ENCODE measurements at regions not wholly inside any gene's neighbourhood (a gene's known extent, or its start where the extent isn't known, plus 50 kb on each side); places are given as distances from the start of the nearest gene placed in this dataset.

- DNase-seq = no peak
Observed at GRCh38 chr2:118696786-118697465, 150.5 kb downstream of the EN1 start.

- DNase-seq = no peak
Observed at GRCh38 chr2:118693287-118693822, 154.1 kb downstream of the EN1 start.

GRCh38 chr2:118689874-118690273, 157.6 kb downstream of the EN1 start:
- no peak for DNase-seq

GRCh38 chr2:118689456-118689855, 158.0 kb downstream of the EN1 start:
- DNase-seq = no peak

GRCh38 chr2:118689033-118689432, 158.4 kb downstream of the EN1 start:
- DNase-seq = no peak

- DNase-seq = no peak
Observed at GRCh38 chr2:118687698-118688097, 159.8 kb downstream of the EN1 start.

GRCh38 chr2:118687192-118687591, 160.3 kb downstream of the EN1 start:
- no peak for DNase-seq

GRCh38 chr2:118686346-118686745, 161.1 kb downstream of the EN1 start:
- DNase-seq = no peak

- no peak for DNase-seq
Observed at GRCh38 chr2:118683460-118683859, 164.0 kb downstream of the EN1 start.

GRCh38 chr2:118678985-118679384, 168.5 kb downstream of the EN1 start:
- no peak for DNase-seq

GRCh38 chr2:118677546-118677945, 169.9 kb downstream of the EN1 start:
- DNase-seq = no peak

GRCh38 chr2:118675531-118675930, 171.9 kb downstream of the EN1 start:
- no peak for DNase-seq

GRCh38 chr2:118672571-118673158, 174.8 kb downstream of the EN1 start:
- no peak for DNase-seq

- no peak for DNase-seq
Observed at GRCh38 chr2:118671701-118672454, 175.6 kb downstream of the EN1 start.

- no peak for DNase-seq
Observed at GRCh38 chr2:118670838-118671237, 176.6 kb downstream of the EN1 start.

GRCh38 chr2:118670276-118670675, 177.2 kb downstream of the EN1 start:
- no peak for DNase-seq

GRCh38 chr2:118669654-118670053, 177.8 kb downstream of the EN1 start:
- no peak for DNase-seq

- DNase-seq = no peak
Observed at GRCh38 chr2:118668431-118669424, 178.7 kb downstream of the EN1 start.

- DNase-seq = no peak
Observed at GRCh38 chr2:118667964-118668363, 179.5 kb downstream of the EN1 start.

GRCh38 chr2:118667348-118667747, 180.1 kb downstream of the EN1 start:
- no peak for DNase-seq

GRCh38 chr2:118665784-118666529, 181.5 kb downstream of the EN1 start:
- DNase-seq = no peak

- no peak for DNase-seq
Observed at GRCh38 chr2:118661179-118661578, 186.3 kb downstream of the EN1 start.
